Testis (tissue), 2 donors: ENCODE measurements at regions not wholly inside any gene's neighbourhood (a gene's known extent, or its start where the extent isn't known, plus 50 kb on each side); places are given as distances from the start of the nearest gene placed in this dataset.

Source experiments
- CTCF ChIP-seq, 3 experiments: fragments of 450-650 bp in 2 of 3; fragments of 200-600 bp in 1 of 3; sonication (generic) in 1 of 3; IDR thresholded peaks; one replicate each; pipeline ENCODE4 v1.5.1; 2016 to 2019; ENCODE audit warnings: antibody characterized with exemption in 3 of 3, mild to moderate bottlenecking in 2 of 3, moderate library complexity in 1 of 3
- POLR2A ChIP-seq: fragments of 450-650 bp; IDR thresholded peaks from one replicate; pipeline ENCODE4 v1.6.1; 2017; ENCODE audit warnings: antibody characterized with exemption, mild to moderate bottlenecking, moderate library complexity

- TF ChIP-seq CTCF (IDR thresholded peaks at IDR 0.05) (no peak), POLR2A (no peak)
Observed at GRCh38 chr11:119476038-119476437, 53.1 kb upstream of the THY1 start.
